Gastroesophageal sphincter (tissue), 4 donors: ENCODE measurements at regions not wholly inside any gene's neighbourhood (a gene's known extent, or its start where the extent isn't known, plus 50 kb on each side); places are given as distances from the start of the nearest gene placed in this dataset.
"Not testable (repeated sequence)": the region's sequence is repeated elsewhere in the genome, so short reads cannot be mapped to it uniquely, and the experiment has no call there.

Source experiments
- ATAC-seq: fragments of 150-250 bp; one replicate; pipeline ENCODE4 v1.9.1; 2016; ENCODE audit warnings: mild to moderate bottlenecking, moderate library complexity
- H3K27ac ChIP-seq, 4 donors: fragments of 200-600 bp; sonication (generic) in 3 of 4; 1 replicate in 3 of 4; 2 replicates in 1 of 4; pipeline ENCODE4 v1.5.1; 2016 to 2019
- H3K27me3 ChIP-seq: fragments of 200-600 bp; sonication (generic); one replicate; pipeline ENCODE4 v1.5.1; 2019
- H3K36me3 ChIP-seq, 2 donors: fragments of 200-600 bp; sonication (generic); one replicate each; pipeline ENCODE4 v1.5.1; 2019; ENCODE audit warnings: control low read depth in 1 of 2
- H3K4me1 ChIP-seq, 3 donors: fragments of 200-600 bp; sonication (generic); 1 replicate in 2 of 3; 2 replicates in 1 of 3; pipeline ENCODE4 v1.5.1; 2016 to 2019; ENCODE audit warnings: control low read depth in 2 of 3
- H3K4me3 ChIP-seq, 2 donors: fragments of 200-600 bp; sonication (generic); one replicate each; pipeline ENCODE4 v1.5.1; 2019; ENCODE audit warnings: mild to moderate bottlenecking in 1 of 2, moderate library complexity in 1 of 2
- H3K9me3 ChIP-seq, 3 donors: fragments of 200-600 bp; sonication (generic); one replicate each; pipeline ENCODE4 v1.5.1; 2017 to 2019; ENCODE audit warnings: control low read depth in 2 of 3
- CTCF ChIP-seq, 4 experiments: fragments of 200-600 bp in 2 of 4; fragments of 450-650 bp in 2 of 4; sonication (generic) in 1 of 4; IDR thresholded peaks; one replicate each; pipeline ENCODE4 v1.5.1; 2017 to 2019; ENCODE audit warnings: antibody characterized with exemption in 4 of 4, mild to moderate bottlenecking in 2 of 4, moderate library complexity in 2 of 4
- EP300 ChIP-seq: sonication (generic); formaldehyde crosslinking; IDR thresholded peaks from one replicate; pipeline ENCODE4 v1.6.1; 2017; ENCODE audit warnings: antibody characterized with exemption, mild to moderate bottlenecking
- POLR2A ChIP-seq, 2 donors: fragments of 450-650 bp; IDR thresholded peaks; one replicate each; pipeline ENCODE4 v1.6.1; 2017; ENCODE audit warnings: antibody characterized with exemption in 2 of 2, mild to moderate bottlenecking in 2 of 2, moderate library complexity in 1 of 2
- POLR2AphosphoS5 ChIP-seq: sonication (generic); formaldehyde crosslinking; IDR thresholded peaks from one replicate; pipeline ENCODE4 v1.6.1; 2017; ENCODE audit warnings: antibody characterized with exemption
- WGBS, 2 donors: methylation state at CpG; one replicate each; pipeline ENCODE4 v1.1.5; 2018; ENCODE audit warnings: low coverage in 1 of 2; 5-methylcytosine and 5-hydroxymethylcytosine counted together

- H3K36me3 ChIP-seq, result no peaks in the 10 kb centered on the region
- H3K27ac ChIP-seq, result no peak overlapping the region
- no peak for ATAC-seq
- H3K4me3 ChIP-seq, result no peak overlapping the region
- peaks cover 7% of the 10 kb centered on the region for H3K27me3 ChIP-seq
- TF ChIP-seq POLR2A (IDR thresholded peaks at IDR 0.05) (no peak), POLR2AphosphoS5 (no peak), CTCF (IDR thresholded peaks at IDR 0.05) (no peak), EP300 (no peak)
- H3K9me3 ChIP-seq, result peaks cover 0 to 8% (median 0%) of the 10 kb centered on the region in 3 donors
- 10 to 34% methylated on average over 2 to 4 of the region's 4 CpGs for WGBS, 2 donors
- H3K4me1 ChIP-seq, result no peaks in the 10 kb centered on the region
Observed at GRCh38 chr17:22704674-22705073, 1012.4 kb downstream of the KCNJ18 start.

- no peak overlapping the region for H3K4me3 ChIP-seq
- WGBS, 2 donors, result no CpG with 5 or more reads among the region's 2 CpGs
- no peak overlapping the region for H3K27ac ChIP-seq
- H3K4me1 ChIP-seq, result no peaks in the 10 kb centered on the region
- H3K27me3 ChIP-seq, result peaks cover 7% of the 10 kb centered on the region
- H3K36me3 ChIP-seq, result no peaks in the 10 kb centered on the region
- TF ChIP-seq EP300 (no peak), POLR2AphosphoS5 (no peak)
- peaks cover 0 to 8% (median 0%) of the 10 kb centered on the region in 3 donors for H3K9me3 ChIP-seq
- no peak for ATAC-seq
Observed at GRCh38 chr17:22707626-22708025, 1015.3 kb downstream of the KCNJ18 start.

- H3K4me1 ChIP-seq, result no peaks in the 10 kb centered on the region
- TF ChIP-seq POLR2A (IDR thresholded peaks at IDR 0.05) (no peak), POLR2AphosphoS5 (no peak), EP300 (no peak), CTCF (IDR thresholded peaks at IDR 0.05) (no peak)
- no peak for ATAC-seq
- WGBS, 2 donors, result 100% methylated on average over 1 of the region's 2 CpGs; no CpG with 5 or more reads in 1 of the 2 donors
- peaks cover 0 to 28% (median 0%) of the 10 kb centered on the region in 3 donors for H3K9me3 ChIP-seq
- H3K27ac ChIP-seq, result no peak overlapping the region
- H3K27me3 ChIP-seq, result no peaks in the 10 kb centered on the region
- H3K36me3 ChIP-seq, result no peaks in the 10 kb centered on the region
- no peak overlapping the region for H3K4me3 ChIP-seq
Observed at GRCh38 chr17:22717211-22717610, 1024.9 kb downstream of the KCNJ18 start.

- Histone ChIP-seq H3K36me3 (no peaks in the 10 kb centered on the region), H3K27ac (no peak overlapping the region), H3K9me3 (peaks cover 0 to 41% (median 0%) of the 10 kb centered on the region in 3 donors), H3K4me1 (no peaks in the 10 kb centered on the region), H3K27me3 (no peaks in the 10 kb centered on the region), H3K4me3 (no peak overlapping the region)
- ATAC-seq, result no peak
- TF ChIP-seq CTCF (IDR thresholded peaks at IDR 0.05) (no peak), POLR2A (IDR thresholded peaks at IDR 0.05) (no peak), POLR2AphosphoS5 (no peak), EP300 (no peak)
- 7 to 29% methylated on average over 2 of the region's 2 CpGs for WGBS, 2 donors
Observed at GRCh38 chr17:22718689-22719088, 1026.4 kb downstream of the KCNJ18 start.

GRCh38 chr17:22741066-22741465, 1048.7 kb downstream of the KCNJ18 start:
- WGBS, 2 donors, result no CpG with 5 or more reads among the region's 27 CpGs
- ATAC-seq, H3K27ac ChIP-seq, H3K4me3 ChIP-seq, H3K36me3 ChIP-seq, H3K27me3 ChIP-seq, H3K4me1 ChIP-seq: not testable (repeated sequence)
- peaks cover 0 to 65% (median 0%) of the 10 kb centered on the region in 3 donors for H3K9me3 ChIP-seq
